ENCODE measurements at regions not wholly inside any gene's neighbourhood (a gene's known extent, or its start where the extent isn't known, plus 50 kb on each side); places are given as distances from the start of the nearest gene placed in this dataset.
"Not testable (repeated sequence)": the region's sequence is repeated elsewhere in the genome, so short reads cannot be mapped to it uniquely, and the experiment has no call there.

GRCh38 chr2:228648541-228648940, 467.1 kb upstream of the SPHKAP start:
- DNase-seq = no peak

DNA sequence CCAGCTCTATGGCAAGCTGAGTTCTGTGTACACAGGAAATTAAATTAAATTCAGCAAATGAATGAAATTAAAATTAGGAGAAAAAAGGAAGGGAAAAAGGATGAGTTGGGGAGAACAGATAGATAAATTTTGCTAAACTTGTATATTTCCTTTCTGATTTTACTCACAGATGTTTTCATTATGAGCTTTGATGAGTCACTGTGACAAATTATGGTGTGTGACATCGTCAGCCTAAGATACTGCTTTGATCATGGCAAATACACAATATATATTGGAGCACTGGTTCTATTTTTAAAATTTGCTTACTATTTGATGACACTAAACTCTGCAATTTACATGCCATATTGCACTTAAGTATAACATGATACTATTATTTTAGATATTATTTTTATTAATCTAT, 464.6 kb upstream of the SPHKAP start:
- DNase-seq = no peak

GRCh38 chr2:228644199-228644598, 462.7 kb upstream of the SPHKAP start:
- DNase-seq = no peak

DNA sequence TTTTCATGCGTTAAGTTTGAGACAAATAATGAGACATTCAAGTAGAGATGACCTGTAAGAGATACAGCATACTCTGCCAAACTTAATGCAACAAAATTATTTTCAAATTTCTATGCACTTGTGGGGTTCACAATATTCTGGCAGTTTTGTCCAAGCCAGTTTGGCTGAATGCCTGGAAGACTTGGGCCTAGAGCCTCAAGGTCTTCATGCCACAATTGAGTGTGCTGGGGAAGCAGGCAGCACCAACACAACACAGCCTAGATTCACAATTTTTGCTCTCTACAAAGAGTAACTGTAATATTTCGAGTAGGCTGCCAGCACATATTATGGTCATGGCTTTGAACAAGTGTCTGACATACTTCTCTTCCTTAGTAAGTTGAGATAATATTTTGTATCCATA, 461.4 kb upstream of the SPHKAP start:
- no peak for DNase-seq

DNA sequence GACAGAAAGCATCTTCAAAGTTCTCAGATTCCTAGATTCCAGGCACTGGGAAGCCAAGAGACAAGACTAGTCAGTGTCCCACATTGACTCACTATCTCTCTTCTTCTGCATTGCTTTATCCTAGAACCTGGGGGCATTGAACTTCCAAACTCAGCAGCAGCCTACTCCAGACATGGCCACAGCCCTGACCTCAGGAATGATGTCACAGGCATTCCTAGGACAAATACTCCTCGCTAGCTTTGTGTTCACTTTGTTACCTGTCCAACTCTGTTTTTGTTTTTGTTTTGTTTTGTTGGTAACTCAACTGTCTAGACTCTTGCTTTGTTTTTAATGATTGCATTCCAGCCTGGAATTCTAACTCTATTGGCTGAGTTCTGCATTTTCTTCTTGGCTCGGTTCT, 449.3 kb upstream of the SPHKAP start:
- no peak for DNase-seq

- DNase-seq = no peak
Measured at GRCh38 chr2:228629251-228629650, 447.8 kb upstream of the SPHKAP start.

DNA sequence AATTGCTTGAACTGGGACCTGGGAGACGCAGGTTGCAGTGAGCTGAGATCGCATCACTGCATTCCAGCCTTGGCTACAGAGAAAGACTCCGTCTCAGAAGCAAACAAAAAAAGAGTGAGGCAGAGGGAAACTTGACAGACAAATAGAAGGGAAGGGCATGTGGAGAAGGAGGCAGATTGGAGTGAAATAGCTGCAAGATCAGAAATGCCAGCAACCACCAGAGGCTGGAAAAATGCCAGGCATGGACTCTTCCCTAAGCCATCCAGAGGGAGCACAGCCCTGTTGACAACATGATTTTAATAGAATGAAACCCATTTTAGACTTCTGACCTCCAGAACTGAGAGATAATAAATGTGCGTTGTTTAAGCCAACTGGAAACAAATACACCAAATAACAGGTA, 447.2 kb upstream of the SPHKAP start:
- DNase-seq = no peak

- no peak for DNase-seq
Measured at GRCh38 chr2:228627510-228627909, 446.0 kb upstream of the SPHKAP start.

- no peak for DNase-seq
Measured at GRCh38 chr2:228625481-228625880, 444.0 kb upstream of the SPHKAP start.

DNA sequence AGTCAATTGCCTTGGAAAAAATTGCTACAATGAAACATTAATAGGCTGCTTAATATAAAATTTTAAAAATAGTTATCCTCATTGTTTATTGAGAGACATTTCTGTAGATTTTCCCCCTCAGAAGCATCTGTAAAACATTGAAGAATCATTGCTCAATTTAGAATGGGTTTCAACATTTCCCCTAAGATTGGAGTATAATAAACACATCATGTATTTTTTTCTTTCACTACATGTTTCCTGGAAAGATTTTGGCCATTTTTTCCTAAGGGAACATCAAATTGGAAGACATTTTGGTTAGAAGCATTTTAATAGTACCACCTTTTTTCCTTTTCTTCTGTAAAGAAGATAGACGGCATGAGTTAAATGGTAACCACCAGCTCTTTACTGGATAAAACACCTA, 443.2 kb upstream of the SPHKAP start:
- DNase-seq = no peak

DNA sequence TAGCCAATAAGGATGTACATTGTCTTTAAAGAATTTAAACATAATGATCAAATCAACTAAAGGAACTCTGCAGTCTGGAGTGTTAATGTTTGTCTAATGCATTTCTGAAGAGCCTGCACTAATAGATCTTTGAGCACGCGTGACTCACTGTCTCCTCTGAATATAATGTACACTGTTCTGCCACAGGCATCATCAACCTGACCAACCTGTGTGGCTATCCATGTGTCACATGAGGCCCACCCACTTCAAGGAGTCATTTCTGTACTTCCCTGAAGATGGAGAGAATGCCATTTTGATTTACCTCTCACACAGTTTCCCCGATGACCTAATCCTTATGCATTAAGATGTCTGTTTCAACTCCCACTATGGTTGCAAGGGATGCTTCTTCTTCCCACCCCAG, 434.0 kb upstream of the SPHKAP start:
- no peak for DNase-seq

- DNase-seq = no peak
Measured at GRCh38 chr2:228614741-228615140, 433.3 kb upstream of the SPHKAP start.

DNA sequence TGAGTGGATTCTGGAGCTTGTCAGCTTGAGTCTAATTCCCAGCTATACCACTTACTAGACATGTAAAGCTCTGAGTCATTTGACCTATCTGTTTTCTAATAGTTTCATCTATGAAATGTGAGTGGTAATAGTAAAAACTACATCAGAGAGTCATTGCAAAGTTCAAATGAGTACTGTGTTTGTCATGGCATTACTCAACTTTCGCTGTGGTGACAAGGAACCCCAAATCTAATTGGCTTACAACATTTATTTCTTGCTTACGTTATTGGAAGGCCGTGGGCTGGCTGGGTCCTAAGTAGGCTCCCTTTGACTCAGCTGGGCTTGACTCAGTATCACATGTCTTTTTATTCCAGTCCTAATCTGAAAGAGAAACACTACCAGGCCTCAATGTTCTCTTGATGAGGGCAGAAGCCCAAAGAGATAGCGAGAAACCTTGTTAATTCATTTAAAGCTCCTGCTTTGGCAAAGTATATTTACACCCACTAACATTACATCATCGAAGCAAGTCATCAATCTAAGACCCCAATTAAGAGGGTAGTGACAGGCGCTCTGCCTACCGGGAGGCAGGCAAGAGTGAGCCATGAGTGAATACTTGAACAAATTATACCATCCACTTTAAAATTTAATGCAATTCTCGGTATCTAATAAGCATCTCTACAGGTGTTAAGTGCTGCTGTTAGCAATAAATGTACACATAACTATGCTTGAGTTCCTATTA, 431.8 kb upstream of the SPHKAP start:
- peak; percentile 31 for DNase-seq

GRCh38 chr2:228611171-228611570, 429.7 kb upstream of the SPHKAP start:
- no peak for DNase-seq

GRCh38 chr2:228602288-228602687, 420.8 kb upstream of the SPHKAP start:
- no peak for DNase-seq

GRCh38 chr2:228600265-228600664, 418.8 kb upstream of the SPHKAP start:
- no peak for DNase-seq

- no peak for DNase-seq
Measured at GRCh38 chr2:228599781-228600180, 418.3 kb upstream of the SPHKAP start.

- DNase-seq = no peak
Measured at GRCh38 chr2:228599297-228599696, 417.8 kb upstream of the SPHKAP start.

DNA sequence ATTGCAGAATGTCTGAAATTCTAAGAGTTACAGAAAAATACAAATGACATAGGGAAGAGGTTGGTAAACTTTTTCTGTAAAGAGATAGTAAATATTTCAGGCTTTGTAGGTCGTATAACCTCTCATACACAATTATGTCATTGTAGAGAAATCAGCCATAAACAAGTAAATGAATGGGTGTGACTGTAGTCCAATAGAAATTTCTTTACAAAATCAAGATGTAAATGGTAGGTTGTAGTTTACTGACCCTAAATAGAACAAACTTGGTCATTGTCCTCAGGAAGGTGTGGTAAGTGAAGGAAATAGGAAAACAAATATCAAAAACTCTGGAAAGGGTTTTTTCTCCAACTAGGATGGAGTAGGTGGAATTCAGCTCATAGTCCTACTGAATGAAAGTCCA, 415.5 kb upstream of the SPHKAP start:
- DNase-seq = no peak

- no peak for DNase-seq
Measured at GRCh38 chr2:228594012-228594411, 412.5 kb upstream of the SPHKAP start.

GRCh38 chr2:228592925-228593324, 411.4 kb upstream of the SPHKAP start:
- DNase-seq = no peak

GRCh38 chr2:228590681-228591080, 409.2 kb upstream of the SPHKAP start:
- DNase-seq = no peak

DNA sequence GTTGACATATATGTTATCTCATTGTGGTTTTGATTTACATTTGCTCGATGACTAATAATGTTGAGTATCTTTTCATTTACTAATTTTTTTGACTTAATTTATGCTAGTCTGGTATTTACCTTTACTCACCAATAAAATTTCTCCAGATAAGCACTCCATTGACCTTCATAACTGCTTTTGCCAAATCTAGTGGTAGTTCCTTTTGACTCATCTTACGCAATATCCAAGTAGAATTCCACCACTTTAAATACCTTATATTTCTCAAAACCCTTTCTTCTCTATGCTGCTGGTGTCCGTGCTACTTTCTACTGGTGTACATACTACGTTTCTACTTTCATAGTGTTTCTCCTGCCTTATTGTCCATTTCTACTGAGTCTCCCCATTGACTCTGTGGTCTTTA, 407.6 kb upstream of the SPHKAP start:
- DNase-seq = no peak

DNA sequence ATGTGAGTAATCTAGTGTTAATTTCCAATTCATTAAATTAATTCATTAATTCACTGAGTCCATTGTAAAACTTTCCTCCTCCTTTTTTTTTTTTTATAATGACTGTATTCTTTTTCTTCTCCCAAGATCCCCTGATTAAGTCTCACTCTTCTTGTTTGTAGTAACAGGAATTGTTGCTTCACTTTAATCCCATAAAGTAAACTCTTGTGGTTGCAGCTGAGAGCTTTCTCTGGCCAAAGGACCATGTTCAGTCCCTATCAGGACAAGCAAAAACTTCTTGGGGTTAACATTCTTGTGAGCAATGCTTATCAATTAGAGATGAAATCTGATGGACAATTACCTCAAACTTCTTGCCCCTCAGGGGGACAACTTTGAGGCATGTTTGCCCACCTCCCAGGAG, 400.2 kb upstream of the SPHKAP start:
- DNase-seq = no peak

DNA sequence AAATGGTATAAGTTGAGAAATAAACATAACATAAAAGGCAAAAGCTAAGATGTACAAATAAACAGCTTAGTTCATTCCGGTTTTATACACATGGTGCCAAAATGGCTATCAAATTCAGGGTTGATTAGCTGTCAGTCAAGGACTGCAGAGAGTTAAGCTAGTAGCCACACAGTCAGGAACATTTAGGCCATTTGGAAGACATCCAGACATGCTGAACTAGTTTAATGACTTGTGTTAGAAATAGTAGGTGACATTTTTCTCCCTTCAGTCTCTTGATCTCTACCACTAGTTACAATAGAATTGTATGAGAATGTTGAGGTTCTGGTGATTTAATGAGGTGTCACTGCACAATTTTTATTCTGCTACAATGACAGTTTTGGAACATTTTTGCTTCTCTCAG, 394.4 kb upstream of the SPHKAP start:
- DNase-seq = no peak

DNA sequence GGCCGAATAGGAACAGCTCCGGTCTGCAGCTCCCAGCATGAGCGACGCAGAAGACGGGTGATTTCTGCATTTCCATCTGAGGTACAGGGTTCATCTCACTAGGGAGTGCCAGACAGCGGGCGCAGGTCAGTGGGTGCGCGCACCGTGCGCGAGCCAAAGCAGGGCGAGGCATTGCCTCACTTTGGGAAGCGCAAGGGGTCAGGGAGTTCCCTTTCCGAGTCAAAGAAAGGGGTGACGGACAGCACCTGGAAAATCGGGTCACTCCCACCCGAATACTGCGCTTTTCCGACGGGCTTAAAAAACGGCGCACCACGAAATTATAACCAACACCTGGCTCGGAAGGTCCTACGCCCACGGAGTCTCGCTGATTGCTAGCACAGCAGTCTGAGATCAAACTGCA, 386.8 kb upstream of the SPHKAP start:
- not testable (repeated sequence) for DNase-seq
